SK-N-SH treated with all-trans-retinoic acid at 6 μM for 48 hours (cell line): ENCODE measurements at regions not wholly inside any gene's neighbourhood (a gene's known extent, or its start where the extent isn't known, plus 50 kb on each side); places are given as distances from the start of the nearest gene placed in this dataset.
"Not testable (repeated sequence)": the region's sequence is repeated elsewhere in the genome, so short reads cannot be mapped to it uniquely, and the experiment has no call there.

ENCODE experiments used
- ATAC-seq: fragments of 200-7000 bp; cut with Tn5 transposase; 3 replicates; pipeline ENCODE4 v1.9.1; 2020; ENCODE audit warnings: mild to moderate bottlenecking, moderate library complexity
- BACH2 ChIP-seq: fragments of 250-450 bp; sonication (Bioruptor Pico); IDR thresholded peaks from 2 replicates; pipeline ENCODE4 v1.9.0; 2021; ENCODE audit warnings: mild to moderate bottlenecking, borderline replicate concordance
- CREB5 ChIP-seq: fragments of 250-450 bp; sonication (Bioruptor Pico); IDR thresholded peaks from 2 replicates; pipeline ENCODE4 v1.5.1; 2020; ENCODE audit warnings: low read depth, mild to moderate bottlenecking, moderate library complexity
- CSRNP3 ChIP-seq: fragments of 250-450 bp; sonication (Bioruptor Pico); IDR thresholded peaks from 2 replicates; pipeline ENCODE4 v1.5.1; 2021; ENCODE audit warnings: mild to moderate bottlenecking, moderate library complexity
- ESRRG ChIP-seq: fragments of 250-450 bp; sonication (Bioruptor Pico); IDR thresholded peaks from 2 replicates; pipeline ENCODE4 v1.6.1; 2021; ENCODE audit warnings: mild to moderate bottlenecking
- OSR1 ChIP-seq: fragments of 250-450 bp; sonication (Bioruptor Pico); IDR thresholded peaks from 2 replicates; pipeline ENCODE4 v1.8.0; 2022; ENCODE audit warnings: moderate library complexity, mild to moderate bottlenecking, inconsistent platforms
- POU6F1 ChIP-seq: fragments of 250-450 bp; sonication (Bioruptor Pico); IDR thresholded peaks from 2 replicates; pipeline ENCODE4 v1.8.0; 2021; ENCODE audit warnings: low read depth, mild to moderate bottlenecking, moderate library complexity, borderline replicate concordance
- PPARA ChIP-seq: fragments of 250-450 bp; sonication (Bioruptor Pico); IDR thresholded peaks from 2 replicates; pipeline ENCODE4 v1.5.0; 2020; ENCODE audit warnings: mild to moderate bottlenecking, borderline replicate concordance
- RARB ChIP-seq: fragments of 250-450 bp; sonication (Bioruptor Pico); IDR thresholded peaks from 2 replicates; pipeline ENCODE4 v1.8.0; 2021; ENCODE audit warnings: mild to moderate bottlenecking, moderate library complexity
- SNAI2 ChIP-seq: fragments of 250-450 bp; sonication (Bioruptor Pico); IDR thresholded peaks from 2 replicates; pipeline ENCODE4 v1.5.0; 2020; ENCODE audit warnings: mild to moderate bottlenecking, moderate library complexity
- TCF4 ChIP-seq: fragments of 250-450 bp; sonication (Bioruptor Pico); IDR thresholded peaks from 2 replicates; pipeline ENCODE4 v1.8.0; 2021; ENCODE audit warnings: mild to moderate bottlenecking, moderate library complexity, borderline replicate concordance
- TOX ChIP-seq: fragments of 250-450 bp; sonication (Bioruptor Pico); IDR thresholded peaks from 2 replicates; pipeline ENCODE4 v1.8.0; 2021; ENCODE audit warnings: mild to moderate bottlenecking, moderate library complexity, borderline replicate concordance
- TSHZ2 ChIP-seq: fragments of 250-450 bp; sonication (Bioruptor Pico); IDR thresholded peaks from 2 replicates; pipeline ENCODE4 v1.5.0; 2020; ENCODE audit warnings: mild to moderate bottlenecking, moderate library complexity
- ZC3H10 ChIP-seq: fragments of 250-450 bp; sonication (Bioruptor Pico); IDR thresholded peaks from 2 replicates; pipeline ENCODE4 v1.5.1; 2021; ENCODE audit warnings: mild to moderate bottlenecking, moderate library complexity
- ZFP3 ChIP-seq: fragments of 250-450 bp; sonication (Bioruptor Pico); IDR thresholded peaks from 2 replicates; pipeline ENCODE4 v1.5.0; 2020; ENCODE audit warnings: mild to moderate bottlenecking, moderate library complexity
- ZFP30 ChIP-seq: fragments of 450-650 bp; formaldehyde crosslinking; IDR thresholded peaks from 2 replicates; pipeline ENCODE4 v1.5.0; 2022; ENCODE audit warnings: mild to moderate bottlenecking, moderate library complexity
- ZNF565 ChIP-seq: fragments of 450-650 bp; formaldehyde crosslinking; conservative IDR thresholded peaks from 2 replicates; pipeline ENCODE4 v1.5.0; 2020; ENCODE audit warnings: low read depth, mild to moderate bottlenecking, moderate library complexity
- ZNF70 ChIP-seq: fragments of 450-650 bp; formaldehyde crosslinking; IDR thresholded peaks from 2 replicates; pipeline ENCODE4 v1.5.0; 2020; ENCODE audit warnings: mild to moderate bottlenecking, moderate library complexity
- ZNF8 ChIP-seq: fragments of 450-650 bp; formaldehyde crosslinking; IDR thresholded peaks from 2 replicates; pipeline ENCODE4 v1.5.0; 2020; ENCODE audit warnings: mild to moderate bottlenecking, moderate library complexity

GRCh38 chr2:22167256-22167655 is 1043.5 kb downstream of the TDRD15 start:
- no peak for ATAC-seq
- TF ChIP-seq ZC3H10 = no peak
- TF ChIP-seq POU6F1 (CRISPR knock-in tag) = no peak
- no peak for TF ChIP-seq SNAI2
- no peak for TF ChIP-seq TSHZ2
- no peak for TF ChIP-seq ZFP30 (CRISPR knock-in tag)
- TF ChIP-seq ZNF70 (CRISPR knock-in tag) = no peak
- TF ChIP-seq BACH2 (CRISPR knock-in tag) = no peak

- TF ChIP-seq OSR1 (CRISPR knock-in tag) = no peak
- no peak for TF ChIP-seq POU6F1 (CRISPR knock-in tag)
- TF ChIP-seq ZNF8 (CRISPR knock-in tag) = no peak
- no peak for TF ChIP-seq RARB (CRISPR knock-in tag)
- no peak for TF ChIP-seq ZFP30 (CRISPR knock-in tag)
- TF ChIP-seq ZFP3 (CRISPR knock-in tag) = no peak
- no peak for TF ChIP-seq CREB5 (CRISPR knock-in tag)
- TF ChIP-seq SNAI2 = no peak
- no peak for TF ChIP-seq BACH2 (CRISPR knock-in tag)
- no peak for TF ChIP-seq TOX
- TF ChIP-seq TCF4 (CRISPR knock-in tag) = no peak
- no peak for TF ChIP-seq PPARA
- TF ChIP-seq CSRNP3 = no peak
- TF ChIP-seq TSHZ2 = no peak
- no peak for TF ChIP-seq ZNF565
- no peak for ATAC-seq
Observed at GRCh38 chr2:22175003-22175402, 1051.2 kb downstream of the TDRD15 start.

GRCh38 chr2:22185251-22185650 is 1061.5 kb downstream of the TDRD15 start:
- no peak for ATAC-seq

GRCh38 chr2:22186261-22186828 is 1062.6 kb downstream of the TDRD15 start:
- ATAC-seq = not testable (repeated sequence)

More at GRCh38 chr2:22185251-22185650, 1061.5 kb downstream of the TDRD15 start:
- TF ChIP-seq ESRRG (CRISPR knock-in tag) (no peak), POU6F1 (CRISPR knock-in tag) (no peak), ZC3H10 (no peak)
- TF ChIP-seq, all 23 proteins: peak for 0
